Lower leg skin (tissue), 4 donors: ENCODE measurements at regions not wholly inside any gene's neighbourhood (a gene's known extent, or its start where the extent isn't known, plus 50 kb on each side); places are given as distances from the start of the nearest gene placed in this dataset.

Experiments used
- DNase-seq, 2 donors: peaks; one replicate each; pipeline ENCODE4 v3.0.0-alpha.2; 2019; ENCODE audit warnings: low spot score in 2 of 2
- H3K4me3 ChIP-seq: fragments of 200-600 bp; sonication (generic); 2 replicates; pipeline ENCODE4 v1.5.1; 2017; ENCODE audit warnings: mild to moderate bottlenecking, low read depth; ENCODE audit not compliant: poor library complexity, severe bottlenecking
- CTCF ChIP-seq, 3 donors: fragments of 450-650 bp; IDR thresholded peaks; one replicate each; pipeline ENCODE4 v1.5.1; 2016; ENCODE audit warnings: antibody characterized with exemption in 3 of 3, mild to moderate bottlenecking in 3 of 3, moderate library complexity in 2 of 3
- POLR2A ChIP-seq, 2 donors: fragments of 450-650 bp; IDR thresholded peaks; one replicate each; pipeline ENCODE4 v1.6.1; 2016 to 2017; ENCODE audit warnings: antibody characterized with exemption in 2 of 2, mild to moderate bottlenecking in 1 of 2, moderate library complexity in 1 of 2
- WGBS, 2 donors: methylation state at CpG; one replicate each; pipeline ENCODE4 v1.1.5; 2018; 5-methylcytosine and 5-hydroxymethylcytosine counted together
- intact Hi-C: fragments of 100-400 bp; cut with DNase I; formaldehyde crosslinking; loops from one replicate; pipeline ENCODE4 v1.15.0; 2023; ENCODE audit warnings: low total_unique reads

GRCh38 chr12:111086947-111087700 lies 166.7 kb upstream of the MYL2 start:
- TF ChIP-seq POLR2A (IDR thresholded peaks at IDR 0.05) (no peak), CTCF (IDR thresholded peaks at IDR 0.05) (no peak)
- DNase-seq, result no peak
- 75 to 78% methylated on average over 12 of the region's 12 CpGs for WGBS, 2 donors
- intact Hi-C loops, result no loop called here
- no peak overlapping the region for H3K4me3 ChIP-seq

GRCh38 chr12:111085096-111085495 lies 164.7 kb upstream of the MYL2 start:
- H3K4me3 ChIP-seq, result no peak overlapping the region
- no peak for DNase-seq
- 80 to 88% methylated on average over 1 of the region's 1 CpG for WGBS, 2 donors
- TF ChIP-seq POLR2A (IDR thresholded peaks at IDR 0.05) (no peak), CTCF (IDR thresholded peaks at IDR 0.05) (no peak)
- intact Hi-C loops, result no loop called here

GRCh38 chr12:111084605-111085004 lies 164.2 kb upstream of the MYL2 start:
- WGBS, 2 donors, result 86 to 87% methylated on average over 15 of the region's 15 CpGs
- no peak for DNase-seq
- no peak overlapping the region for H3K4me3 ChIP-seq
- intact Hi-C loops, result no loop called here
- TF ChIP-seq CTCF (IDR thresholded peaks at IDR 0.05) (no peak), POLR2A (IDR thresholded peaks at IDR 0.05) (no peak)

GRCh38 chr12:111084158-111084557 lies 163.8 kb upstream of the MYL2 start:
- 74% methylated on average over 4 of the region's 4 CpGs for WGBS, 2 donors
- no peak for DNase-seq
- no peak overlapping the region for H3K4me3 ChIP-seq
- TF ChIP-seq CTCF (IDR thresholded peaks at IDR 0.05) (no peak), POLR2A (IDR thresholded peaks at IDR 0.05) (no peak)
- intact Hi-C loops, result no loop called here

- WGBS, 2 donors, result 71 to 74% methylated on average over 5 of the region's 5 CpGs
- no peak for DNase-seq
- TF ChIP-seq POLR2A (IDR thresholded peaks at IDR 0.05), result no peak
- no peak for TF ChIP-seq CTCF (IDR thresholded peaks at IDR 0.05)
- no peak overlapping the region for H3K4me3 ChIP-seq
- intact Hi-C loops, result no loop called here
Measured at GRCh38 chr12:111081600-111081999, 161.2 kb upstream of the MYL2 start.

GRCh38 chr12:111078731-111079130 lies 158.4 kb upstream of the MYL2 start:
- no peak overlapping the region for H3K4me3 ChIP-seq
- intact Hi-C loops, result no loop called here
- WGBS, 2 donors, result 69 to 74% methylated on average over 4 of the region's 4 CpGs
- no peak for DNase-seq
- TF ChIP-seq POLR2A (IDR thresholded peaks at IDR 0.05) (no peak), CTCF (IDR thresholded peaks at IDR 0.05) (no peak)
